ENCODE measurements at regions not wholly inside any gene's neighbourhood (a gene's known extent, or its start where the extent isn't known, plus 50 kb on each side); places are given as distances from the start of the nearest gene placed in this dataset.

- TF ChIP-seq, protein P1, sequence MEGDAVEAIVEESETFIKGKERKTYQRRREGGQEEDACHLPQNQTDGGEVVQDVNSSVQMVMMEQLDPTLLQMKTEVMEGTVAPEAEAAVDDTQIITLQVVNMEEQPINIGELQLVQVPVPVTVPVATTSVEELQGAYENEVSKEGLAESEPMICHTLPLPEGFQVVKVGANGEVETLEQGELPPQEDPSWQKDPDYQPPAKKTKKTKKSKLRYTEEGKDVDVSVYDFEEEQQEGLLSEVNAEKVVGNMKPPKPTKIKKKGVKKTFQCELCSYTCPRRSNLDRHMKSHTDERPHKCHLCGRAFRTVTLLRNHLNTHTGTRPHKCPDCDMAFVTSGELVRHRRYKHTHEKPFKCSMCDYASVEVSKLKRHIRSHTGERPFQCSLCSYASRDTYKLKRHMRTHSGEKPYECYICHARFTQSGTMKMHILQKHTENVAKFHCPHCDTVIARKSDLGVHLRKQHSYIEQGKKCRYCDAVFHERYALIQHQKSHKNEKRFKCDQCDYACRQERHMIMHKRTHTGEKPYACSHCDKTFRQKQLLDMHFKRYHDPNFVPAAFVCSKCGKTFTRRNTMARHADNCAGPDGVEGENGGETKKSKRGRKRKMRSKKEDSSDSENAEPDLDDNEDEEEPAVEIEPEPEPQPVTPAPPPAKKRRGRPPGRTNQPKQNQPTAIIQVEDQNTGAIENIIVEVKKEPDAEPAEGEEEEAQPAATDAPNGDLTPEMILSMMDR (IDR thresholded peaks at IDR 0.05): no peak
- no peak for TF ChIP-seq EP300 (IDR thresholded peaks at IDR 0.05)
- TF ChIP-seq POLR2A (IDR thresholded peaks at IDR 0.05): no peak
These were observed 188.1 kb upstream of the WDFY3 start for GRCh38 chr4:85154591-85154990.
